GM18867 (cell line): ENCODE measurements at regions not wholly inside any gene's neighbourhood (a gene's known extent, or its start where the extent isn't known, plus 50 kb on each side); places are given as distances from the start of the nearest gene placed in this dataset.

Source experiments
- ATAC-seq: cut with Tn5 transposase; IDR thresholded peaks from one replicate; pipeline ENCODE4 v1.9.1; 2021; ENCODE audit warnings: mild to moderate bottlenecking, moderate library complexity; ENCODE audit not compliant: unreplicated experiment

DNA sequence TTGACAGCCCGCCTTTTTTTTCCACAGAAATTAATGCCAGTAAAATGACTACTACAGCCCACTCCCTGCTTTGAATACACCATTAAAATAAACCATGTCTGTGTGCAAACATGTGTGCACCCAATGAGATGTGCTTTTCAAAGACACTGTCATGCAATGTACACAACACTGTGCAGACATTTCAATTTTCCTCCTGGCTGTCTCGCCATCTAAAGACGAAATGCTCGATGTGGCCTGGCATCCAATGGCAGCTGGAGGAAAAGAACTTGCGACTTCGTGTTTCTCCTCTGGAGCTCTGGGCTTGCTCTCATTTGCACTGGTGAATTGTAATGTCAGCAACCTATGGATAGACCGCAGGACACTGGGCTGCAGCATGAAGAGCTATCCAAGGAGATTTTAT is 147.0 kb upstream of the NAV2 start:
- no peak for ATAC-seq

- ATAC-seq: no peak
Observed at GRCh38 chr11:19562156-19562555, 150.5 kb upstream of the NAV2 start.

- ATAC-seq: no peak
Observed at GRCh38 chr11:19561011-19561410, 151.6 kb upstream of the NAV2 start.

- no peak for ATAC-seq
Observed at GRCh38 chr11:19560156-19560555, 152.5 kb upstream of the NAV2 start.

DNA sequence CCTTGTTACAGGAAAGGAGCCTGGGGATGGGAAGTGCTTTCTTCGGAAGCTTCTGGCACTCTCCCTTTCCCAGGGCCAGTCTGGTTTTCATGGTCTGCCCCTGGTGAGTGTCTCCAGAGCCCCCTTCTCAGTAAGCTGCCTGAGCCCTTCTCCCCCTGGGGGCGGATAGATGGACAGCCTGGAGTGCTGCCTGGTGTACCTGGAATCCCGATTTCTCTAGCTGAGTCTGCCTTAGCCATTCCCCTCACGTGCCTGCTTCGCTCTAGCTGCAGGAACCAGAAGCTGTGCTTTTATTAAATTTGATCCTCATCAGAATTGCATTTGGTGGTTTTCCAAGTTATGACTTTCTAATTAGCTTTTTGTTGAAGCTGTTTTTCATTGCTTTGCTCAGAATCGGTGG is 152.9 kb upstream of the NAV2 start:
- no peak for ATAC-seq

GRCh38 chr11:19558189-19558986 is 154.2 kb upstream of the NAV2 start:
- no peak for ATAC-seq

DNA sequence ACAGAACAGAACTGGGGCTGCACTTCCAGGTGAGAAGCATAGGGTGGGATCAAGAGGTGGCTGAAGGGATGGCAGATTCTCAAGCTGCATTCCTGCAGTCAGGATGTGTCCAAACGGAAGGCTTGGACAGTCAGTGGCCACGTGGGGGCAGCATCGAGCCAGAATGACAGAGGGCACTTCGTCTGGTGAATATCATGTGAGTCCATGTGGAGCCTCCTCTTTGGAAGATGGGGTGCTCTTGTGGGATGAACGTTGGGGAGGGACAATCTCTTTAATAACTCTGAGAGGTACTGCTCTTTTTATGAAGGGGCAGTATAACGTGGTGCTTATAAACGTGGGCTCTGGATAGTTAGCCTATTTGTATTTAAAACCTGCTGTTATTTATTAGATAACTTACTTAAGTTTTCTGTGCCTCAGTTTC is 154.9 kb upstream of the NAV2 start:
- ATAC-seq: peak; percentile 40

GRCh38 chr11:19557185-19557584 is 155.5 kb upstream of the NAV2 start:
- ATAC-seq: no peak

DNA sequence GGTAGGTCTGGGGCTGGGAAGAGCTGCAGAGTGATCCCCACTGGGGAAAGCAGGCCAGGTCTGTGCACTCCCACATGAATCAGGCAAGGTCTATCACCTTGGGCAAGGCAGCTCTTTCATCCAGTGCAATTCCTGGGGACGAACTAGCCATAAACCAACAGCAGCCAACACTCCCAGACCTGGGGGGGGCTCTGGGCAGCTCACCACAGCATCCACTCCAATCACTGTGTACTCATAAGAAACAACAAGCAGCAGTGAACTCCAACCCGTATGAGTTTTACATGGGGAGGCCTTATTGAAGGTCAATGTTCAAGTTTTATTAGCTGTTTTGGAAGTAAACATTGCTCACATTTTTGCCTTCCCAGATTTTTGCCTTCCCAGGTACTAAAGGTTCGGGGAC is 157.4 kb upstream of the NAV2 start:
- ATAC-seq: no peak

- ATAC-seq: peak; percentile 71
Observed at GRCh38 chr11:19553683-19554333, 158.8 kb upstream of the NAV2 start.

DNA sequence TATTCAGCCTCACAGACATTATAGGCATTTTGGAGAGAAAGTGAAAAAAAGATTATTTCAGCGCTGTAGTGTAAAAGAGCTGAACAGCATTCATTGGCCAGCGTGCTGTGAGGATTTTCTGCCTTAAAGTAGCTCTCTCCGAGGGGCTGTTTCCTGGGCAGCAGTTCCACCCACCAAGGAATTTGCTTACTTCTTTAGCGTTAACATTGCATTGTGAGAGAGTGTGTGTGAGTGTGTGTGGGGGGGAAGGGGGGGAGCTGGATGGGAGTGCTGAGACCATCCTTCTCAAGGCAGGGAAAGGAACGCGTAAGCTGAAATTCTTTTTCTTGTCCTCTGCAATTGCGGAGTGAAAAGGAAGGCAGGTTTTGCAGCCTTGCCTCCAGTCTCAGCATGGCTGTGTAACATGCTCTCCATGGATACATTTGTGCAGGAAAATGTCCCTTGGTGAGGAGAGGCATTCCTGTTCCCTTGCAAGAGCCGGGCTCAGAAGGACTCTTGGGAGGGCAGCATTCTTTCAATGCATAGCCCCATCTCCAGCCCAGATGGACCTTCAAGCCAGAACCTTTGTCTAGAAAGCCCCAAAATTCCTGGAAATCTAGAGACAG is 159.9 kb upstream of the NAV2 start:
- ATAC-seq: no peak

DNA sequence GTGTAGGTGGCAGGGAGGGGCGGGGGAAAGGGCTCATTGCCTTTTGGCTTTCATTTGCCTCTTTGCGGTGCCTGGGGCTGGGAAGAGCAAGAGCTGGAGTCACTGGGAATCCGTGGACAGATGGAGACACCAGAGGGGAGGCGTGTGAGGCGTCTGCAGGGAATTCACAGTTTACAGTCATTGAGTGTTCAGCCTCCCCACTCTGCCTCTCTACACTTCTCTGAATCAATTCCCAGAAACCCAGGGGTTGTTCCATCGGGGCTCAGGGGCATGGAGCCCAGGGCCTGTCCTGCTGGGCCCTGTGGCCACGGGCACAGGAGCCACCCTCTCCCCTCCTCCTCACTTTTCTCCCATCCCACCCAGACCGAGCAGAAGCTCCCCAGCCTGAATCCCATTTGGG is 160.5 kb upstream of the NAV2 start:
- ATAC-seq: no peak

- ATAC-seq: peak; percentile 73
Observed at GRCh38 chr11:19551457-19551856, 161.2 kb upstream of the NAV2 start.

DNA sequence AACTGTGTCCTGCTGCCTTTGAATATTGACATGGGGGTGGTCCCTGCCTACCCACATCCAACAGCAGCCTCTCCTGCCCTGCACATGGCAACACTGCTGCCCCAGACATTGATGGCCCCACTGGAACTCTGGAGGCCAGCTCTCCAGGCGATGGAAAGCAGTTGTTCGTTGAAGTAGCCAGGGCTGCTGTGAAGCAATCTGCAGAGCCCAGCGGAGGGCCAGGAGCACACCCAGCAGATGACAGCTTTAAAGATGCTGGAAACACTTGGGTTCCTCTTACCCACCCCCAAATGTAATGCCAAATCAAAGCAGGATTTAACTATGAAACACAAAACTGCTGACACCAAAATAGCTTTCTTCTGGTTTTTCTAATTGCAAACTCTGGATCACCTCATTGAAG is 165.6 kb upstream of the NAV2 start:
- ATAC-seq: no peak

GRCh38 chr11:19546325-19546724 is 166.3 kb upstream of the NAV2 start:
- ATAC-seq: no peak

GRCh38 chr11:19541521-19542049 is 171.1 kb upstream of the NAV2 start:
- no peak for ATAC-seq

DNA sequence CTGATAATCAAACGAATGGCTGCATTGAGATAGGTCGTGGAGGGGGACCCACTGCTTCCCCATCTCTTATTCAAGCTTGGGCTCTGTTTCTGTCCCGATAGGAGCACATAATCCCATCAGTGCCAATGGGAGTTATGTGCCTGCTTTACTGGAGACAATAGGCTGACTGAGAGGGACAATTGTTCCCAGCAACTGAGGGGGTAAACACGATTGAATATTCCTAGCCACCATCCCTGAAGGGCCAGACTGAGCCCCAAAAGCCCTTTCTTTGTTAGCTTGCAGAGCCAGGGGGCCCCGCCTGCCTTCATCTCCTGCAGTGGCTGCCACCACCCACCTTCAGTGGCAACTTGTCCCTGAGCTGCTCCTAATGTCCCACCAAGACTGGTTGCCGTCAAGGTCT is 172.8 kb upstream of the NAV2 start:
- no peak for ATAC-seq

DNA sequence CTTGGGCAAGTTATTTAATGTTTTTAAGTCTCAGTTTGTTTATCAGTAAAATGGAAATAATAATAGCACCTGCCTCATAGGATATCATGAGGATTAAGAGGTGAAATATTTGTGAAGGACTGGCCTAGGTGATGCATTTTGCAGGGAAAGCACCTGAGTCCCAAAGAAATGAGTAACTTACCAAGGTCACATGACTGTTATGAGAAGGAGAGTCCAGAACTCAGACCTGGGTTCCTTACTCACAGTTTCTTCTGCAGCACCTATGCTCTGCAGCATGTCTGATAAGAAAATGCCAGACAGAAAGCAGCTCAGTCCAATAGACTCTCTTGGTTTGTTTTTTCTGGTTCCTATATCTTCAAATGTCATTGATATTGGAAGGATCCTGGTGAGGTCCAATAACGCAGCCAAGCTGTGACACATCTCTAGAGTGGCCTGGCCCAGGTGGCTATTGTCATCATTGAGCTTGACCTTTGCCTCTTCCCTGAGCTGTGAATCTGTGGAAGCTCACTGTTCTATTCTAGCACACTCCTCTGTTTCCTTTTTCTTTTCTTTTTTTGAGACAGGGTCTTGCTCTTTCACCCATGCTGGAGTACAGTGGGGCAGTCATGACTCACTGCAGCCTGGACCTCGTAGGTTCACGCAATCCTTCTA is 174.7 kb upstream of the NAV2 start:
- ATAC-seq: no peak

DNA sequence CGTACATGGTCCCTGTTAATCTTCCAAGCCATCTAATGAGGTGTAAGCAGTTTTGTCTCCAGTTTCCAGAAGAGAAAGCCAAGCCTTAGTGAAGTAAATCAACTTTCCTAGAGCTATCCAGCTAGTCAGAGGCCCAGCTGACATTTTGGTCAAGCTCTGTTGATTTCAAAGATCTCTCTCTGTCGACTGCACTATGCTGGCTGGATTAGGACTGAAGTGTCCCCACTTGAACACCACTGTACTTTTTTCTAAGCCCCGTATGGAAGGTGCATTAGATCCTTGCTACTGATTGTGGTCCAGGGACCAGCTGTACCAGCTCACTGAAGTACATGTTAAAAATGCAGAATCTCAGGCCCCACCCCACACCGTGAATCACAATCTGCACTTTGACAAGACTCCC is 176.5 kb upstream of the NAV2 start:
- no peak for ATAC-seq

DNA sequence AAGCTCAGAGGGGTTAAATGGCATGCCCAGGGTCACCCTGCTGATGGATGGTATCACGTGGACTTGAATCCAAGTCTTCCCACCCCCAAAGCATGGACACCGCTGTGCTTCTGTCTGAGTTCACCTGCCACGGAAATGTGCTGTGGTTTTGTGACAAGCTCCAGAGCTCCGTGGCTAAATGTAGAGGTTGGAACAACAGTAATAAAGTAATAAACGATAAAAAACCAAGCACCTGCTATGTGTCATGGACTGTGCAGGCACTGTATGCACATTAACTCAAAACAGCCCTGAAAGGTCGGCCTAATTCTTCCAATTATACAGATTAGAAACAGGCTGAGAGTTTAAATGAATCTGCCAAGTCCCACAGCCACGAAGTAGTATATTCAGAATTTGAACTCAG is 182.1 kb upstream of the NAV2 start:
- no peak for ATAC-seq

- no peak for ATAC-seq
Observed at GRCh38 chr11:19526119-19526518, 186.5 kb upstream of the NAV2 start.
